ENCODE measurements at regions not wholly inside any gene's neighbourhood (a gene's known extent, or its start where the extent isn't known, plus 50 kb on each side); places are given as distances from the start of the nearest gene placed in this dataset.

GRCh38 chr11:121766166-121766565 is 313.4 kb upstream of the SORL1-AS1 start (continued):
- TF ChIP-seq ATF6 (CRISPR knock-in tag; conservative IDR thresholded peaks at IDR 0.05): no peak

- Histone ChIP-seq H3K9ac (ENCODE audit: insufficient read depth, low read depth, low read length) (no peak overlapping the region), H4K20me1 (ENCODE audit: insufficient read depth, low read length) (no peaks in the 10 kb centered on the region), H3K4me2 (ENCODE audit: low read depth, low read length) (no peak overlapping the region), H3K4me3 (replicated peaks in 1 of 3; ENCODE audit: insufficient read depth in 1 of 3, low read depth in 2 of 3, low read length in 3 of 3) (no peak overlapping the region), H3K27me3 (ENCODE audit: control insufficient read depth in 1 of 2, insufficient read depth in 2 of 2, low read length in 2 of 2) (peaks cover 0 to 7% of the 10 kb centered on the region in 2 experiments; a peak in 1 of 5 replicates), H3K27ac (ENCODE audit: extremely low read length, insufficient read depth, low read length) (no peak overlapping the region), H3K4me1 (ENCODE audit: insufficient read depth, low read length) (no peaks in the 10 kb centered on the region), H3K79me2 (ENCODE audit: insufficient read depth, low read length) (no peaks in the 10 kb centered on the region), H2AFZ (ENCODE audit: low read length) (no peak overlapping the region), H3K9me3 (ENCODE audit: low read length) (no peaks in the 10 kb centered on the region), H3K36me3 (replicated peaks in 1 of 2; ENCODE audit: control insufficient read depth in 1 of 2, insufficient read depth in 2 of 2, low read length in 2 of 2) (no peaks in the 10 kb centered on the region)
- FAIRE-seq (no peak), DNase-seq (ENCODE audit: low spot score) (no peak), ATAC-seq (no peak)
- intact Hi-C loops (cut with micrococcal nuclease; ENCODE audit: unreplicated experiment): no loop called here
- CTCF ChIA-PET (ENCODE audit: low intra/inter-chr PET ratio, low total read pairs): no interaction called here
- POLR2A ChIA-PET: no interaction called here
- in situ Hi-C loops (cut with HindIII; ENCODE audit: extremely low pct_ligation_motif_present, low pct_unique_long_range_greater_than_20kb): no loop called here
- BruUV-seq (replicated peaks): no TSS peak
- TF ChIP-seq GPBP1L1 (CRISPR knock-in tag; IDR thresholded peaks at IDR 0.05): no peak
- TF ChIP-seq MAFF (IDR thresholded peaks at IDR 0.05; ENCODE audit: low read depth, low read length): no peak
- 62% methylated on average over 3 of the region's 3 CpGs for WGBS (ENCODE audit: low lambda C conversion rate)
Measured at GRCh38 chr11:121763526-121763925, 310.8 kb upstream of the SORL1-AS1 start.

GRCh38 chr11:121762820-121763219 is 310.1 kb upstream of the SORL1-AS1 start:
- no peak overlapping the region for H3K27ac ChIP-seq (ENCODE audit: extremely low read length, insufficient read depth, low read length)
- no peak overlapping the region for H3K4me3 ChIP-seq (replicated peaks in 1 of 3; ENCODE audit: insufficient read depth in 1 of 3, low read depth in 2 of 3, low read length in 3 of 3)
- no peaks in the 10 kb centered on the region; the same call in 1 of the 2 replicates for H4K20me1 ChIP-seq (ENCODE audit: insufficient read depth, low read length)
- no peak for DNase-seq (ENCODE audit: low spot score)
- H3K4me1 ChIP-seq (ENCODE audit: insufficient read depth, low read length): no peaks in the 10 kb centered on the region
- H3K27me3 ChIP-seq (ENCODE audit: control insufficient read depth in 1 of 2, insufficient read depth in 2 of 2, low read length in 2 of 2): peaks cover 0 to 7% of the 10 kb centered on the region in 2 experiments; a peak in 1 of 5 replicates
- no peaks in the 10 kb centered on the region for H3K9me3 ChIP-seq (ENCODE audit: low read length)
- H2AFZ ChIP-seq (ENCODE audit: low read length): no peak overlapping the region
- in situ Hi-C loops (cut with HindIII; ENCODE audit: extremely low pct_ligation_motif_present, low pct_unique_long_range_greater_than_20kb): no loop called here
- no peak overlapping the region for H3K4me2 ChIP-seq (ENCODE audit: low read depth, low read length)
- no peaks in the 10 kb centered on the region for H3K79me2 ChIP-seq (ENCODE audit: insufficient read depth, low read length)
- CTCF ChIA-PET (ENCODE audit: low intra/inter-chr PET ratio, low total read pairs): no interaction called here
- BruUV-seq (replicated peaks): no TSS peak
- POLR2A ChIA-PET: no interaction called here
- H3K9ac ChIP-seq (ENCODE audit: insufficient read depth, low read depth, low read length): no peak overlapping the region
- no peak for FAIRE-seq
- WGBS (ENCODE audit: low lambda C conversion rate): 27% methylated on average over 8 of the region's 11 CpGs
- intact Hi-C loops (cut with micrococcal nuclease; ENCODE audit: unreplicated experiment): no loop called here
- ATAC-seq: no peak
- H3K36me3 ChIP-seq (replicated peaks in 1 of 2; ENCODE audit: control insufficient read depth in 1 of 2, insufficient read depth in 2 of 2, low read length in 2 of 2): no peaks in the 10 kb centered on the region
- no peak for TF ChIP-seq ZNF772 (CRISPR knock-in tag; IDR thresholded peaks at IDR 0.05)
- TF ChIP-seq HMGA1 (CRISPR knock-in tag; conservative IDR thresholded peaks at IDR 0.05): no peak
- TF ChIP-seq CBFB (CRISPR knock-in tag; IDR thresholded peaks at IDR 0.05): no peak
- TF ChIP-seq ZNF414 (CRISPR knock-in tag; IDR thresholded peaks at IDR 0.05): no peak
- no peak for TF ChIP-seq SSRP1 (CRISPR knock-in tag; IDR thresholded peaks at IDR 0.05)
- no peak for TF ChIP-seq ZNF710 (CRISPR knock-in tag; IDR thresholded peaks at IDR 0.05; ENCODE audit: borderline replicate concordance)
- no peak for TF ChIP-seq THAP11 (CRISPR knock-in tag; IDR thresholded peaks at IDR 0.05)

All from HepG2 (cell line).